Inflammatory macrophage (primary cell): ENCODE measurements at regions not wholly inside any gene's neighbourhood (a gene's known extent, or its start where the extent isn't known, plus 50 kb on each side); places are given as distances from the start of the nearest gene placed in this dataset.
"Not testable (repeated sequence)": the region's sequence is repeated elsewhere in the genome, so short reads cannot be mapped to it uniquely, and the experiment has no call there.

Source experiments
- DNase-seq, 2 donors: peaks; one replicate each; pipeline ENCODE4 v3.0.0-alpha.2; 2020 to 2022

DNA sequence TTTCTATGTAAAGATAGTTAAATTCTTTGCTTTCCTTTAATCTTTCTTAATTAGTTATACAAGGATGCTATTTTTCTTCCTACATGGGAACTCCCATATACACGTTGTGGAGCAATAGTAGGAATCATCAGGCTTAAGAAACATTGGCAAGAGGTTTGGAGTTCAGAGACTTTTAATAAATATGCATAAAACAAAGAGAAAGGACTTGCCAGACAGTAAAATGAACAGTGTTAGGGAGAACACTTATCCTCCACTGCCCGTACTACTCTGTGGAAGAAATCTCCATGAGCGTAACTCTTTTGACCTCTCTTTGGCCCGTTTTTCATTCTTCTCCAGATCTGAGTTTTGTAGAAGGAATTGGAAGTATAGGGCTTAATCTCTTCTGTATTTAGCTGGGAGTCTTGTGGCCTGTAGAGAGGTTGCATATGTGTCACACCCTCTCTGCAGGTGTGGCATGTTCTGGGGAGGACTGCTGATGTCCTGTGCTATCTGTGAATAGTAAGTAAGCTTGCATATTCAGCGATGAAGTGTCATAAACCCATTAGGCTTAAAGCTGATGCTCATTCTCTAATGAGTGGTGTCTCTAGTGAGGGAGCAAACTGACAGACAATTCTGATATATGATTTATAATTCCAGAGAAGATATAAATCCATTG lies 455.4 kb upstream of the FAR2 start:
- DNase-seq: no peak

DNA sequence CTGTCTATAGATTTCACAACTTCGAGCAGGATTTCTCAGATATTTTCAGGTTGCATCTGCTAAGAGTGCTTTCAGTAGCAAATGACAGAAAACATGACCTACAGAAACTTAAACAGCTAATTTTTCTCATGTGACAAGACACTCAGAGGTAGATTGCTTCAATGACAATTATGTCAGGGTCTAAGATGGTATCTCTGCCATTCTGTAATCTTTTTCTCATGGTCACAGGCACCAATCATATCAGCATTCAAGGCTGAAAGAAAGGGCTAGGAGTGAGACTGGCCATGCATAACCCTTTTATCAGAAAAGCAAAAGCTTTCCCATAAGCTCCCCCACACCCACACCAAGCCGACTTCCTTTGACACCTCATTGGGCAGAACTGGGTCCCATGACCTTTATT lies 450.5 kb upstream of the FAR2 start:
- DNase-seq: no peak

DNA sequence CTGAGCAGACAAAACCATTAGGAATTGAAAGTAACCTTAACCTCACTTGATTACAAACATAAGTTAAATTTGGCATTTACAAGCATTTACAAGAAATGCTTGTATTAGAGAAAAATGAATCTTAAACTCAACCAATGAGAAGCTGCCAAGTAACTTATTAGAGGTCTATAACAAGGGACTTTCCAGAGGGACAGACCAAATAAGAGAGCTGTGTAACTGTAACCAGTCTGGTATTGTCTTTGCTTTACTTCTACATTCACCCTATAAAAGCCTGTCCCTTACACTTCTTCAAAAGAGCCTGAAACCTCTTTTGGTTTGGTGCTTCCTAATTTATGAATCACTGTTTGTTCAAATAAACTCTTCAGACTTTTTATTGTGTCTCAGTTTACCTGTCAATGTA lies 450.0 kb upstream of the FAR2 start:
- DNase-seq: no peak

DNA sequence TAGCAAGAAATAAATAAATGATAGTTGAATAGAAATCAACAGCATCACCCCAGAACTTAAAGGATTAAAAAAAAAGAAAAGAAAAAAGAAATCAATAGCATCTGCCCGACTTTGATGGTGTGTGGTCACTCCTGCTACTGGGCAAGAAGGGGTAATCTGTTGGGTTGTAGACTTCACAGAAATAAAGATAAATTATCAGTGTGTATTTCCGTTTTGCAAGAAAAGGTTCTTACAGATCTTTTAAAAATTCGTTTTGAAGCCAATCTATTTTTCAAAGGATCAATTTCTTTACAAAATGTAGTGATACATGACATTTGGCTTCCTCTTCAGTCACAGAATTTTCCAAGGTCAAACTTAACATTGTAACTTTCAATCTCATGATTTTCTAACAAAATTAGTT lies 448.9 kb upstream of the FAR2 start:
- DNase-seq: no peak

- no peak for DNase-seq
Observed at GRCh38 chr12:28704477-28705169, 444.5 kb upstream of the FAR2 start.

GRCh38 chr12:28708918-28709371 lies 440.1 kb upstream of the FAR2 start:
- DNase-seq: no peak

DNA sequence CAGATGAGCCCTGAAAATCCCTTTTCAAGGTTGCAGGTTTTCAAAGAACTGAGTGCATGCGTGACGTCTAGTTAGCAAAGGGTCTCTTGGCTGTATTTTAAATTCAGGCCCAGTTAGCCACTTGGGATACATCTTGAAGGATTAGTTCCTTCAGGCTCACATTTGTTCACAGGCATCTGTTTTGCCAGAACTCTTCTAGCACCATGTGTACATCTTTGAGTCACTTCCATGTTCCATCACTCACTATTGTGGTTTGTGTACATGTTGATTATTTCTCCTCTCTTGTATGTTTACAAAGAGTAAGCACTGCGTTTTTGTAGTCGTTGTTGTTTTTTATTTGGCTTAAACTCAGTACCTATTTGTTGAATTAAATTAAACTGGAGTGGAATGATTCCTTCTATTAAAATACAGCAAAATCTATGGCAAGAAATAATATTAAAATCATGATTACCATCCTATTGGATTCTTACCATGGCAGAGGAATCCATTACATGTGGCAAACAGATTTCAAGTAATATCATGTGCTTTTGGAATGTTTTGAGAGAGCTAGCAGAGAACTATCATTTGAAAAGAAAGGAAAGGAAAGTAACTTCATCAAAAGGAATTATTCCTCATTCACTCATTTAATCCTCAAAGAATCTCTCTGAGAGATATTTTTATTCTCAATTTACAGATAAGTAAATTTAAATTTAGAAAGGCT lies 438.9 kb upstream of the FAR2 start:
- DNase-seq: no peak

DNA sequence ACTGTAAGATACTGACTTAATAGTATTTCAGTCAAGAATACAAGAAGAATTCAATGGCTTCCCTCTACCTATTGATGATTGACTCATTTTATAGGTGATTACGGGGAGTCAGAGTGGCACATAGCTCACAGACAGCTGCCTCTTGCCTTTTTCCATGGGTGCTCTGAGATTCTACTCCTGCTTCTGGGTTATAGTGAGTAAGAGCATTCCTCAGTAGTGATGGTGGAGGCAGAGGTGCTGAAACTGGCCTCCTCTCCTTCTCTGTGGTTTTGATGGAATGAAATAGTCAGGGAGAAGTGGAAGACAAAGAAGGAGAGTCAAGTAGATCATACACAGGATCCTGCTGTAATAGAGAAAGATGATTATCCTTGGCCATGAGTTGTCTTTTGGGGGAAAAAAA lies 438.2 kb upstream of the FAR2 start:
- no peak for DNase-seq

DNA sequence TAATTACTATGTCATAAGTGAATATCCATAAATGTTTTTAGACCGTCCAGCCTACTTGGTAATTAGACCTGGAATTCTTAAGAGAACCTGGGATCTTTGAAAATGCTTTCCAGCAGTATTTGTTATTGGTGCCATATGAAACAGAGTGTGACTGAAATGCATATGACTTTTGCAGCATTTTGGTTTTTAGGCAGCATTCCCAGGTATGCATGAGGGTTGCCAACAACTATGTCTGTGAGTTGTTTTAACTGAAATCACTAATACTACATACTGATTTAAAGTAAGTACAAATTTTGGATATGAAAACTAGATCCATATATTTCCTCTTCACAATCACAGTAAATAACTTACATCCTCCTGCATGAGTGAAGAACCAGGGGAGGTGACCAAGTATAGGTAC lies 437.7 kb upstream of the FAR2 start:
- DNase-seq: no peak

DNA sequence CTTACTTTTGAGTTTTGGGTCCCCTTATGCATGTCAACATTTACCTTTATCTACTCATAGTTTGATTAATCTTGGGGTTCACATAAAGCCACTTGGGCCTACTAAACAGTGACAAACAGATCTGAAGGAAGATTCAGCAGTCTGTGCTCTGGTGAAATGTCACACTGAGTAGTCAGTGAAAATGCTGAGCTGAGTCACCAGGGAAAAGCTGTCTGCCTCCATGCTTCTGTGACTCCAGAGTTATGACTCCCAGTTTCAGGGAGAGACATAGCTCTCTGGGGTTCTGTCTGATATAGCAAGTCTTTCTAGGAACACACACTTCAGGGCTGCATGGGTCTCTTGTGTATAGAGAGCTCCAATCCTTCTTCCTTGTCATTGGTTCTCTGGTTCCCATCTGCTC lies 406.3 kb upstream of the FAR2 start:
- DNase-seq: no peak

- no peak for DNase-seq
Observed at GRCh38 chr12:28746734-28747325, 402.2 kb upstream of the FAR2 start.

DNA sequence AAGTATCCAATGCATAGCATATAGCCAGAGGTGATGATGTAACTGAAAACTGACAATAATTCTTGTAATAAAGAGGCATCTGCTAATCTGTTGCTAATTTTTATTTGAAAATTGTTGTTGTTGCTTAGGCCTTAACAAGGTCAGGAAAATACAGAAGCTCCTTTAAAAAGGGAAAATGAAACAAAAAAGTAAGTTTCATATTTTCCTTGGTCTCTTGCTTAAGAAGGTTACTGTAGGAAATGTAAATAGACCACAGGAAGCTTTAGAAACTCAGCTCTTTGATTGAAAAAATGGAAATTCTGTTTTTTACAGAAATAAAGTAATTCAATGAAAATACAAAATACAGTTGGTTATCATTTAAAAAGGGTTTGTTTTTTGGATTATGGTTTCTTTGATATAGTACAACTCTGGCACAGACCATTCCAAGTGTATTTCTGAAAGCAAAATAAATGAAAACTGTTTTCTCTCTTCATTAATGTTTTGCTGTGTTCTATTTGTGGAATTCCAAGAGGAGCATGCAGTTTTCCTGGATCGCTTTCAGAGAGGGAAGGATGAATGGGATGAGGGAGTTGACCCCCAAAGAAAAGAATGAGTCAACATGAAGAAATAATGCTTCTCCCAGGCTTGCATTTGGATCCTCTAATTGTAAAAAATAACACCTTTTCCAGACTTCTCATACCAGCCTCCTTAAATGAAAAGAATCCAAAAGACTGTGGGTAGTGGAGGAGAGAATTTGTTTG lies 398.0 kb upstream of the FAR2 start:
- peak in 1 of 2 donors; percentile 72 for DNase-seq

GRCh38 chr12:28755027-28755426 lies 394.1 kb upstream of the FAR2 start:
- DNase-seq: no peak

GRCh38 chr12:28759333-28759732 lies 389.7 kb upstream of the FAR2 start:
- DNase-seq: no peak

DNA sequence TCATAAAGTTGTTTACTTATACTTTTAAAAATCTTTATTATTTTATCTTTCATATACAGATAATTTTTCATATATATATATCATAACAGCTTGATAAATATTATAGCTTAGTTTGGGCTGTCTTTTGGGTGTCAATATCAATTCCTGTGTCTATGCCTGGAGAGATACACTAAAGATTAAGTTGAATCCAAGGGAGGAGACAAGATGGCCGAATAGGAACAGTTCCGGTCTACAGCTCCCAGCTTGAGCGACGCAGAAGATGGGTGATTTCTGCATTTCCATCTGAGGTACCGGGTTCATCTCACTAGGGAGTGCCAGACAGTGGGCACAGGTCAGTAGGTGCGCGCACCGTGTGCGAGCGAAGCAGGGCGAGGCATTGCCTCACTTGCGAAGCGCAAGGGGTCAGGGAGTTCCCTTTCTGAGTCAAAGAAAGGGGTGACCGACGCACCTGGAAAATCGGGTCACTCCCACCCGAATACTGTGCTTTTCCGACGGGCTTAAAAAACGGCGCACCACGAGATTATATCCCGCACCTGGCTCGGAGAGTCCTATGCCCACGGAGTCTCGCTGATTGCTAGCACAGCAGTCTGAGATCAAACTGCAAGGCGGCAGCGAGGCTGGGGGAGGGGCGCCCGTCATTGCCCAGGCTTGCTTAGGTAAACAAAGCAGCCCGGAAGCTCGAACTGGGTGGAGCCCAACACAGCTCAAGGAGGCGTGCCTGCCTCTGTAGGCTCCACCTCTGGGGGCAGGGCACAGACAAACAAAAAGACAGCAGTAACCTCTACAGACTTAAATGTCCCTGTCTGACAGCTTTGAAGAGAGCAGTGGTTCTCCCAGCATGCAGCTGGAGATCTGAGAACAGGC lies 388.8 kb upstream of the FAR2 start:
- DNase-seq: not testable (repeated sequence)

DNA sequence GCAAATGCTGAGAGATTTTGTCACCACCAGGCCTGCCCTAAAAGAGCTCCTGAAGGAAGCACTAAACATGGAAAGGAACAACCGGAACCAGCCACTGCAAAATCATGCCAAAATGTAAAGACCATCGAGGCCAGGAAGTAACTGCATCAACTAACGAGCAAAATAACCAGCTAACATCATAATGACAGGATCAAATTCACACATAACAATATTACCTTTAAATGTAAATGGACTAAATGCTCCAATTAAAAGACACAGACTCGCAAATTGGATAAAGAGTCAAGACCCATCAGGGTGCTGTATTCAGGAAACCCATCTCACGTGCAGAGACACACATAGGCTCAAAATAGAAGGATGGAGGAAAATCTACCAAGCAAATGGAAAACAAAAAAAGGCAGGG lies 387.2 kb upstream of the FAR2 start:
- not testable (repeated sequence) for DNase-seq

GRCh38 chr12:28766398-28766797 lies 382.7 kb upstream of the FAR2 start:
- DNase-seq: no peak

GRCh38 chr12:28767836-28768348 lies 381.2 kb upstream of the FAR2 start:
- no peak for DNase-seq

DNA sequence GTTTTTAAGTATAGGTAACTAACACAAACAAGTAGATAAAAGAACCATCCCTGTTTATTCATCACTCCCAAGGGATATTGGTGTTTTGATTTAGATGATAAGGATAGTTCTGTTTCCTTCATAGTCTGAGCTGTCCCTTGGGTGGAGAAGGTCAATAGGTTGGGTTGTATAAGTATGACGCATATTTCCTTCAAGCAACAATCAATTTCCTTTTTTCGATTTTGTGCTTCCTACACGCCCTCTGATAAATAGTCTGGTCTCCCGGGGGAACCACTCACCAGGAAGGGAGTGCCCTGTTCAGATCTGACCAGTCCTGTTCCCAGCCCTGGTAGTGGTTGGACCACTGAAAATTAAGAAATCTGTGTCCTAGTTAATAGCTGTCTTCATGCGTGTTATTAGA lies 378.8 kb upstream of the FAR2 start:
- peak in 1 of 2 donors; percentile 28 for DNase-seq

- DNase-seq: no peak
Observed at GRCh38 chr12:28771968-28772367, 377.1 kb upstream of the FAR2 start.

DNA sequence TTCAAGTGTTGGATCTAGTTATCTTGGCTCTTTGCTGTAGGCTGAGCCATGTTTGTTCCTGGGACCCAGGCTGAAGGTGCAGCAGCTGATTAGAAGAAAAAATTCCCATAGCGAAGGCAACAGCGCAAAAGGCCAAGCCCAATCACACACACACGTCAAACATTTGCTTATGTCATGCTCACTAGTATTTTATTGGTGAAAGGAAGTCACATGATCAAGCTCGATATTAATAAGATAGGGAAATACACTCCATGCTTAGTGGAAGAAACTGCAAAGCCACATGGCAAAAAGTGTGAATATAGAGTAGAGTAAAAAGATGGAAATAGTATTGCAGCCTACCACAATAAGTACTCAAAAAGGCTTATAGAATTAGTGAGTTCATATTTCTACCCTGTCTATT lies 373.5 kb upstream of the FAR2 start:
- DNase-seq: no peak

DNA sequence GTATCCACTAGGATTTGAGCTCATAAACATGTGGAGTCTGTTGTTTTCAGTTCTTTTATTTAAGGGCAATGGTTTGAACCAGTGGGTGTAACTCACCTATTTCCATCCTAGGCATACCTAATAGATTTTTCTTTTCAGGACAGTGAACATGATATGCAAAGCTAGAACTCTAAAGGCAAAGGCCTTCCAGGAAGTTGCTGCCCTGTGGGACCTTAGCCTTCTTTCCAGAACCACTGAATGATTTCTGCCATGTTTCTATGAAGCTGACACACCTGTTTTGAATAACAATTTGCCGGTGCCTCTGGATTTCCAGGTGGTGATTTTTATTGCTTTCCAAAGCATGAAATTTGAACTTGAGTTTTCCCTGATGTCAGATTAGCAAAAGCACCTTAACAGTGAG lies 372.9 kb upstream of the FAR2 start:
- DNase-seq: no peak
